Liver (tissue), 8 donors: ENCODE measurements at regions not wholly inside any gene's neighbourhood (a gene's known extent, or its start where the extent isn't known, plus 50 kb on each side); places are given as distances from the start of the nearest gene placed in this dataset.

Experiments used
- DNase-seq: peaks from one replicate; pipeline ENCODE4 v3.0.0-alpha.2; 2017; ENCODE audit warnings: low spot score
- H3K27ac ChIP-seq, 2 donors: one replicate each; pipeline ENCODE4 v1.7.0; 2013; ENCODE audit warnings: inconsistent platforms in 2 of 2, low read length in 2 of 2, control low read depth in 1 of 2, low read depth in 1 of 2, mild to moderate bottlenecking in 1 of 2
- H3K27me3 ChIP-seq, 4 donors: one replicate each; pipeline versions ENCODE4 v1.6.1 to v1.7.0; 2013; ENCODE audit warnings: low read length in 3 of 4, inconsistent platforms in 1 of 4, mild to moderate bottlenecking in 1 of 4, moderate library complexity in 1 of 4; ENCODE audit not compliant: control insufficient read depth in 4 of 4, insufficient read depth in 4 of 4
- H3K36me3 ChIP-seq, 4 donors: one replicate each; pipeline versions ENCODE4 v1.6.1 to v1.7.0; 2013; ENCODE audit warnings: low read length in 3 of 4, mild to moderate bottlenecking in 3 of 4, low read depth in 1 of 4, moderate library complexity in 1 of 4; ENCODE audit not compliant: control insufficient read depth in 4 of 4, insufficient read depth in 3 of 4
- H3K4me1 ChIP-seq, 4 donors: one replicate each; pipeline versions ENCODE4 v1.6.1 to v1.7.0; 2013; ENCODE audit warnings: low read length in 3 of 4, mild to moderate bottlenecking in 3 of 4, moderate library complexity in 1 of 4; ENCODE audit not compliant: control insufficient read depth in 4 of 4, insufficient read depth in 4 of 4
- H3K4me3 ChIP-seq, 3 donors: one replicate each; pipeline versions ENCODE4 v1.6.1 to v1.7.0; 2013; ENCODE audit warnings: low read length in 3 of 3, control low read depth in 1 of 3, low read depth in 1 of 3, mild to moderate bottlenecking in 1 of 3
- H3K9ac ChIP-seq, 2 donors: one replicate each; pipeline ENCODE4 v1.7.0; 2013; ENCODE audit warnings: low read length in 2 of 2, mild to moderate bottlenecking in 2 of 2, moderate library complexity in 2 of 2, control low read depth in 1 of 2, low read depth in 1 of 2
- H3K9me3 ChIP-seq, 4 donors: one replicate each; pipeline versions ENCODE4 v1.6.1 to v1.7.0; 2013; ENCODE audit warnings: low read length in 3 of 4; ENCODE audit not compliant: control insufficient read depth in 4 of 4
- EGR1 ChIP-seq, 2 donors: IDR thresholded peaks; 2 replicates each; pipeline ENCODE4 v1.6.1; 2016 to 2018; ENCODE audit warnings: antibody characterized with exemption in 2 of 2, low read depth in 2 of 2
- FOXA1 ChIP-seq: IDR thresholded peaks from 2 replicates; pipeline ENCODE4 v1.6.1; 2016; ENCODE audit warnings: antibody characterized with exemption
- FOXA2 ChIP-seq: IDR thresholded peaks from 2 replicates; pipeline ENCODE4 v1.6.1; 2016; ENCODE audit warnings: antibody characterized with exemption
- GABPA ChIP-seq, 2 donors: IDR thresholded peaks in 1 of 2; conservative IDR thresholded peaks in 1 of 2; 2 replicates each; pipeline ENCODE4 v1.6.1; 2016; ENCODE audit warnings: antibody characterized with exemption in 2 of 2, mild to moderate bottlenecking in 1 of 2, moderate library complexity in 1 of 2
- HNF4A ChIP-seq, 2 donors: conservative IDR thresholded peaks; 2 replicates each; pipeline ENCODE4 v1.6.1; 2016; ENCODE audit warnings: antibody characterized with exemption in 2 of 2, mild to moderate bottlenecking in 2 of 2
- HNF4G ChIP-seq: IDR thresholded peaks from 2 replicates; pipeline ENCODE4 v1.6.1; 2016; ENCODE audit warnings: antibody characterized with exemption
- JUND ChIP-seq, 2 donors: IDR thresholded peaks; 2 replicates each; pipeline ENCODE4 v1.6.1; 2016; ENCODE audit warnings: antibody characterized with exemption in 2 of 2
- MAX ChIP-seq: IDR thresholded peaks from 2 replicates; pipeline ENCODE4 v1.6.1; 2016; ENCODE audit warnings: antibody characterized with exemption
- NR2F2 ChIP-seq: IDR thresholded peaks from 2 replicates; pipeline ENCODE4 v1.6.1; 2016; ENCODE audit warnings: antibody characterized with exemption
- RAD21 ChIP-seq, 2 donors: IDR thresholded peaks; 2 replicates each; pipeline ENCODE4 v1.6.1; 2016; ENCODE audit warnings: antibody characterized with exemption in 2 of 2, mild to moderate bottlenecking in 2 of 2
- RXRA ChIP-seq, 2 donors: IDR thresholded peaks; 2 replicates each; pipeline ENCODE4 v1.6.1; 2017 to 2018; ENCODE audit warnings: antibody characterized with exemption in 2 of 2, mild to moderate bottlenecking in 1 of 2
- SP1 ChIP-seq: IDR thresholded peaks from 2 replicates; pipeline ENCODE4 v1.6.1; 2018; ENCODE audit warnings: antibody characterized with exemption, mild to moderate bottlenecking
- TAF1 ChIP-seq: conservative IDR thresholded peaks from 2 replicates; pipeline ENCODE4 v1.6.1; 2016; ENCODE audit warnings: antibody characterized with exemption, mild to moderate bottlenecking
- YY1 ChIP-seq: IDR thresholded peaks from 2 replicates; pipeline ENCODE4 v1.6.1; 2016; ENCODE audit warnings: antibody characterized with exemption, mild to moderate bottlenecking
- WGBS: extraction: QIAGEN DNeasy Blood & Tissue Kit; methylation state at CpG from one replicate; pipeline ENCODE4 v1.1.7; 2013; 5-methylcytosine and 5-hydroxymethylcytosine counted together
- TF ChIP-seq, protein P1 (sequence below): fragments of 150-350 bp; IDR thresholded peaks from 2 replicates; pipeline ENCODE4 v1.5.1; 2017; ENCODE audit warnings: improper control_type of control experiment, low read depth, low read length; ENCODE audit not compliant: missing input control
- TF ChIP-seq, protein P2 (sequence below): IDR thresholded peaks from 2 replicates; pipeline ENCODE4 v1.6.1; 2016; ENCODE audit warnings: antibody characterized with exemption
- TF ChIP-seq, protein P3 (sequence below): IDR thresholded peaks from 2 replicates; pipeline ENCODE4 v1.6.1; 2016; ENCODE audit warnings: antibody characterized with exemption
- donor health status: healthy.
- donor health status: healthy.
- donor health status: healthy.
- donor health status: healthy.
- donor health status: healthy.

DNA sequence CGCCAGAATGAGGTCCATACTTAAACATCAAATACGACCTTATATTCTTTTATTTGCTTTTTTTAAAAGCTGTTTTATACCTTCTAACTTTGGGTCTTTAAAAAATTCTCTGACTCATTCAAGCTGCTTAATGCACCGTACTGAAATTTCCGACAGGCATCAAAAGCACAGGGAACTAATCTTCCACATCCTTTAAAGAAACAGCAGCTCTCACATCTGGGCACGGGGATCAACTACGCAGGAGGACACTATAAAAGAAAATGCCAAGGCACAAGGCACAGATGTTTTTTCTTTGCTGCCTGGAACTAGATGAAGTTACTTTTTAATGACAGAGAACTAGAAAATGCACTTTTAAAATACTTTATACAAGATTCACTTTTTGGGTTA, 112.4 kb upstream of the ARG1 start:
- Histone ChIP-seq H3K27me3 (no peaks in the 10 kb centered on the region), H3K9ac (no peak overlapping the region), H3K36me3 (no peaks in the 10 kb centered on the region), H3K4me1 (no peaks in the 10 kb centered on the region), H3K27ac (no peak overlapping the region), H3K9me3 (no peaks in the 10 kb centered on the region), H3K4me3 (no peak overlapping the region)
- no peak for DNase-seq
- TF ChIP-seq, protein P1, sequence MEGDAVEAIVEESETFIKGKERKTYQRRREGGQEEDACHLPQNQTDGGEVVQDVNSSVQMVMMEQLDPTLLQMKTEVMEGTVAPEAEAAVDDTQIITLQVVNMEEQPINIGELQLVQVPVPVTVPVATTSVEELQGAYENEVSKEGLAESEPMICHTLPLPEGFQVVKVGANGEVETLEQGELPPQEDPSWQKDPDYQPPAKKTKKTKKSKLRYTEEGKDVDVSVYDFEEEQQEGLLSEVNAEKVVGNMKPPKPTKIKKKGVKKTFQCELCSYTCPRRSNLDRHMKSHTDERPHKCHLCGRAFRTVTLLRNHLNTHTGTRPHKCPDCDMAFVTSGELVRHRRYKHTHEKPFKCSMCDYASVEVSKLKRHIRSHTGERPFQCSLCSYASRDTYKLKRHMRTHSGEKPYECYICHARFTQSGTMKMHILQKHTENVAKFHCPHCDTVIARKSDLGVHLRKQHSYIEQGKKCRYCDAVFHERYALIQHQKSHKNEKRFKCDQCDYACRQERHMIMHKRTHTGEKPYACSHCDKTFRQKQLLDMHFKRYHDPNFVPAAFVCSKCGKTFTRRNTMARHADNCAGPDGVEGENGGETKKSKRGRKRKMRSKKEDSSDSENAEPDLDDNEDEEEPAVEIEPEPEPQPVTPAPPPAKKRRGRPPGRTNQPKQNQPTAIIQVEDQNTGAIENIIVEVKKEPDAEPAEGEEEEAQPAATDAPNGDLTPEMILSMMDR = no peak
- TF ChIP-seq FOXA2 (no peak), NR2F2 (no peak), HNF4A (conservative IDR thresholded peaks at IDR 0.05) (no peak), EGR1 (IDR thresholded peaks at IDR 0.05; ENCODE audit: low read depth in 2 of 2) (no peak), YY1 (no peak), JUND (IDR thresholded peaks at IDR 0.05) (no peak), SP1 (no peak), GABPA (IDR thresholded peaks at IDR 0.05 in 1 of 2, conservative IDR thresholded peaks at IDR 0.05 in 1 of 2) (no peak), MAX (no peak), TAF1 (no peak), HNF4G (no peak), RAD21 (IDR thresholded peaks at IDR 0.05) (no peak), RXRA (IDR thresholded peaks at IDR 0.05) (no peak), FOXA1 (no peak)
- TF ChIP-seq, protein P2, sequence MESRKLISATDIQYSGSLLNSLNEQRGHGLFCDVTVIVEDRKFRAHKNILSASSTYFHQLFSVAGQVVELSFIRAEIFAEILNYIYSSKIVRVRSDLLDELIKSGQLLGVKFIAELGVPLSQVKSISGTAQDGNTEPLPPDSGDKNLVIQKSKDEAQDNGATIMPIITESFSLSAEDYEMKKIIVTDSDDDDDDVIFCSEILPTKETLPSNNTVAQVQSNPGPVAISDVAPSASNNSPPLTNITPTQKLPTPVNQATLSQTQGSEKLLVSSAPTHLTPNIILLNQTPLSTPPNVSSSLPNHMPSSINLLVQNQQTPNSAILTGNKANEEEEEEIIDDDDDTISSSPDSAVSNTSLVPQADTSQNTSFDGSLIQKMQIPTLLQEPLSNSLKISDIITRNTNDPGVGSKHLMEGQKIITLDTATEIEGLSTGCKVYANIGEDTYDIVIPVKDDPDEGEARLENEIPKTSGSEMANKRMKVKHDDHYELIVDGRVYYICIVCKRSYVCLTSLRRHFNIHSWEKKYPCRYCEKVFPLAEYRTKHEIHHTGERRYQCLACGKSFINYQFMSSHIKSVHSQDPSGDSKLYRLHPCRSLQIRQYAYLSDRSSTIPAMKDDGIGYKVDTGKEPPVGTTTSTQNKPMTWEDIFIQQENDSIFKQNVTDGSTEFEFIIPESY = no peak
- TF ChIP-seq, protein P3, sequence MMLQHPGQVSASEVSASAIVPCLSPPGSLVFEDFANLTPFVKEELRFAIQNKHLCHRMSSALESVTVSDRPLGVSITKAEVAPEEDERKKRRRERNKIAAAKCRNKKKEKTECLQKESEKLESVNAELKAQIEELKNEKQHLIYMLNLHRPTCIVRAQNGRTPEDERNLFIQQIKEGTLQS = no peak
- WGBS = 79% methylated on average over 6 of the region's 6 CpGs

- no peak overlapping the region for H3K9ac ChIP-seq
- no peaks in the 10 kb centered on the region for H3K4me1 ChIP-seq
- no peaks in the 10 kb centered on the region for H3K27me3 ChIP-seq
- no peaks in the 10 kb centered on the region for H3K9me3 ChIP-seq
- no peaks in the 10 kb centered on the region for H3K36me3 ChIP-seq
- H3K27ac ChIP-seq = no peak overlapping the region
- TF ChIP-seq MAX = no peak
- no peak for TF ChIP-seq HNF4A (conservative IDR thresholded peaks at IDR 0.05)
- TF ChIP-seq, protein P2 = no peak
- no peak for TF ChIP-seq NR2F2
- TF ChIP-seq TAF1 = no peak
- TF ChIP-seq RAD21 (IDR thresholded peaks at IDR 0.05) = no peak
- no peak for TF ChIP-seq JUND (IDR thresholded peaks at IDR 0.05)
- TF ChIP-seq HNF4G = no peak
- TF ChIP-seq, protein P1 = no peak
- TF ChIP-seq EGR1 (IDR thresholded peaks at IDR 0.05; ENCODE audit: low read depth in 2 of 2) = no peak
- no peak for TF ChIP-seq SP1
- TF ChIP-seq FOXA2 = no peak
- TF ChIP-seq RXRA (IDR thresholded peaks at IDR 0.05) = no peak
- TF ChIP-seq, protein P3 = no peak
- no peak for TF ChIP-seq FOXA1
- no peak overlapping the region for H3K4me3 ChIP-seq
- no peak for DNase-seq
- 50% methylated on average over 2 of the region's 2 CpGs for WGBS
These were observed 103.9 kb upstream of the ARG1 start for GRCh38 chr6:131469130-131469529.
